ENCODE measurements at regions not wholly inside any gene's neighbourhood (a gene's known extent, or its start where the extent isn't known, plus 50 kb on each side); places are given as distances from the start of the nearest gene placed in this dataset.

DNA sequence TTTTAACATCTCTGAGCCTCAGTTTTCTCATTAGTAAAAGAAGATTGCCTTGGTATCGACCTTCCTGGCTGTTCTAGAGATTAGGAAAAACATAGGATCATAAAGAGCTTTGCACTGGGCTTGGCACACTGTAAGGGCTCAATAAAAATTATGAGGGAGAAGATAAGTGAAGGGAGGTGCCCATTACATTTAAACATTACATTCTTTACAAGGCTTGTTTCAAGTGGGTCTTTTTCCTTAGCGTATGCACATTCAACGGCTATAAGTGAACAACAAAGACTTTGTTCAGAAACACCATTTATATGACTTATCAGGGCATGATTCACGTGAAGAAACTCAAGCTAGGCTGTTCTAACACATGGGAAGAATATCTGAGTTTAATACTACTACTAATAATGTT, 351.9 kb upstream of the NPVF start:
- no peak for DNase-seq (ENCODE audit: low spot score)
- TF ChIP-seq EZH2phosphoT487 (IDR thresholded peaks at IDR 0.05; ENCODE audit: borderline replicate concordance, low read depth, low read length) = no peak
- TF ChIP-seq, protein P1, sequence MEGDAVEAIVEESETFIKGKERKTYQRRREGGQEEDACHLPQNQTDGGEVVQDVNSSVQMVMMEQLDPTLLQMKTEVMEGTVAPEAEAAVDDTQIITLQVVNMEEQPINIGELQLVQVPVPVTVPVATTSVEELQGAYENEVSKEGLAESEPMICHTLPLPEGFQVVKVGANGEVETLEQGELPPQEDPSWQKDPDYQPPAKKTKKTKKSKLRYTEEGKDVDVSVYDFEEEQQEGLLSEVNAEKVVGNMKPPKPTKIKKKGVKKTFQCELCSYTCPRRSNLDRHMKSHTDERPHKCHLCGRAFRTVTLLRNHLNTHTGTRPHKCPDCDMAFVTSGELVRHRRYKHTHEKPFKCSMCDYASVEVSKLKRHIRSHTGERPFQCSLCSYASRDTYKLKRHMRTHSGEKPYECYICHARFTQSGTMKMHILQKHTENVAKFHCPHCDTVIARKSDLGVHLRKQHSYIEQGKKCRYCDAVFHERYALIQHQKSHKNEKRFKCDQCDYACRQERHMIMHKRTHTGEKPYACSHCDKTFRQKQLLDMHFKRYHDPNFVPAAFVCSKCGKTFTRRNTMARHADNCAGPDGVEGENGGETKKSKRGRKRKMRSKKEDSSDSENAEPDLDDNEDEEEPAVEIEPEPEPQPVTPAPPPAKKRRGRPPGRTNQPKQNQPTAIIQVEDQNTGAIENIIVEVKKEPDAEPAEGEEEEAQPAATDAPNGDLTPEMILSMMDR (conservative IDR thresholded peaks at IDR 0.05; ENCODE audit: low read length) = no peak
- H3K4me3 ChIP-seq (ENCODE audit: low read depth, low read length, poor library complexity, severe bottlenecking) = no peak overlapping the region
- no peak overlapping the region for H3K27ac ChIP-seq (ENCODE audit: low read depth, low read length, poor library complexity, severe bottlenecking)
- no peaks in the 10 kb centered on the region for H3K79me2 ChIP-seq (ENCODE audit: insufficient read depth, low read depth, low read length)
- no peaks in the 10 kb centered on the region for H3K9me3 ChIP-seq (ENCODE audit: low read length)
- ChIA-PET CTCF (ENCODE audit: unreplicated experiment) (no interaction called here), POLR2A (interaction anchor here (0.8 kb wide), 1 partner anchor 33 kb away, joined by 3 read pairs; no protein-coding TSS in a partner anchor)
- no peaks in the 10 kb centered on the region for H3K4me1 ChIP-seq (ENCODE audit: insufficient read depth, low read length, poor library complexity, severe bottlenecking)
- no peaks in the 10 kb centered on the region for H4K20me1 ChIP-seq (ENCODE audit: insufficient read depth, low read length)
- no peaks in the 10 kb centered on the region for H3K9me2 ChIP-seq (ENCODE audit: insufficient read depth, low read length)
- intact Hi-C loops (cut with micrococcal nuclease; ENCODE audit: unreplicated experiment) = no loop called here
- no peak overlapping the region for H2AFZ ChIP-seq (ENCODE audit: low read length)
- no peaks in the 10 kb centered on the region for H3K36me3 ChIP-seq (ENCODE audit: insufficient read depth, low read length)
- H3K4me2 ChIP-seq (ENCODE audit: low read length) = no peak overlapping the region
- no TSS peak for BruUV-seq (replicated peaks)

DNA sequence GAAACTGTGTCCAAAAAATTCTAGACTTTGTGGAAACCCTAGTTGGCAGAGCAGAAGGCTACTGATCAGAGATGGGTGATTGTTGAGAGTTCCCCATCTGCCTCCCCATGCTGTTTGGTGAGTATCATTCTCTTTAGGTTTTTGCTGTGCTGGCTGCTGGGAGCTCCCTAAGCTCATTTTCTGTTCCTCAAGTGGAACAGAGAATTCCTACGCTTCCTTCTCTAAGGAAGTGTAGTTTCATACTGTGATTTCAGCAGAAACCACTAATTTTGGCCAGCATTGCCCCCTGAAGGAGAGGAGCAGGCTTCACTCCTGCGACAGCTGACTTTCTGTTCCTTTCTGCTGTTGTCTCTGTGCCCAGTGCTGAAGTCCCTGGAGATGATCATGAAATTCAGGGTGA, 355.3 kb upstream of the NPVF start:
- H3K9me3 ChIP-seq (ENCODE audit: low read length) = no peaks in the 10 kb centered on the region
- no peaks in the 10 kb centered on the region for H3K79me2 ChIP-seq (ENCODE audit: insufficient read depth, low read depth, low read length)
- POLR2A ChIA-PET = no interaction called here
- no peaks in the 10 kb centered on the region for H3K4me1 ChIP-seq (ENCODE audit: insufficient read depth, low read length, poor library complexity, severe bottlenecking)
- DNase-seq (ENCODE audit: low spot score) = no peak
- H3K27ac ChIP-seq (ENCODE audit: low read depth, low read length, poor library complexity, severe bottlenecking) = no peak overlapping the region
- intact Hi-C loops (cut with micrococcal nuclease; ENCODE audit: unreplicated experiment) = no loop called here
- H4K20me1 ChIP-seq (ENCODE audit: insufficient read depth, low read length) = no peaks in the 10 kb centered on the region
- no peaks in the 10 kb centered on the region for H3K36me3 ChIP-seq (ENCODE audit: insufficient read depth, low read length)
- TF ChIP-seq, protein P1 (conservative IDR thresholded peaks at IDR 0.05; ENCODE audit: low read length) = no peak
- no peak for TF ChIP-seq EZH2phosphoT487 (IDR thresholded peaks at IDR 0.05; ENCODE audit: borderline replicate concordance, low read depth, low read length)
- H3K4me2 ChIP-seq (ENCODE audit: low read length) = no peak overlapping the region
- CTCF ChIA-PET (ENCODE audit: unreplicated experiment) = no interaction called here
- no TSS peak for BruUV-seq (replicated peaks)
- no peak overlapping the region for H2AFZ ChIP-seq (ENCODE audit: low read length)
- H3K4me3 ChIP-seq (ENCODE audit: low read depth, low read length, poor library complexity, severe bottlenecking) = no peak overlapping the region
- no peaks in the 10 kb centered on the region for H3K9me2 ChIP-seq (ENCODE audit: insufficient read depth, low read length)

DNA sequence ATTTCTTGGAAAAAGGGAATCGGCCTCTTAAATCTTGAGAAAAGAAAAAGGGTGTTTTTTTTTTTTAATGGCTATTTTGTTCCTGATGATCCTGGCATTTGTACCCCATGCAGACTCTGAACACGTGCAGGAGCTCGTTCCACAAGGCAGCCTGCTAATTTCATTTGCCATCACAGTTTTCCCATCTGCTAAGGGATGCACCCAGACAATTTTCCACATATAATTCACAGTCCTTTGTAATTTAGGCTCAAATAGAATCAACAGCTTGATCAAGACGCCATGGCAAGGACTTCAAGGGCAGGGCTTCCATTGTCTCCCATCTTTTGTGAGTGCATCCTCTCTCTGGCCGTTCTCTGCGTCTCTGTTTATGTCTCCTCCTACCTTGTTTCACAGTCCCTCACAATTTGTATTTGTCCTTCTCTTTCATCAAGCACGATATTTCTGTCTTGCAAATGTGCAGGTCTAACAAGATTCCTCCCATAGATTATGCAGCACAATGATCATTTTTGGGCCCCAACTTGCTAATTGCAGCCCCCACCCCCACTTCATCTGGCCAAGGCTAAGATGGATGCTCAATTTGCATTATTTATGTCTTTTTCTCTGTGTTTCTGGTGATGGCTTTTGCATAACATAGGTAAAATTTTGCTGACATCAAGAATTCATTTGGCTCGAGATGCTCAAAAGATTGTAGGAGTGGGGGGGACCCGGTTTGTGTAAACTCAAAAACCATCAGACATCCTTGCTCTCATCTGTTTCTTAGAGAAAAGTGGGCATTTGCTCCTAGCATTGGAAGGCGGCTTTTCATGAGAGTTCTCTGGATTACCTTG, 356.0 kb upstream of the NPVF start:
- Histone ChIP-seq H3K4me1 (ENCODE audit: insufficient read depth, low read length, poor library complexity, severe bottlenecking) (no peaks in the 10 kb centered on the region), H3K9me3 (ENCODE audit: low read length) (no peaks in the 10 kb centered on the region), H3K4me3 (ENCODE audit: low read depth, low read length, poor library complexity, severe bottlenecking) (no peak overlapping the region), H4K20me1 (ENCODE audit: insufficient read depth, low read length) (no peaks in the 10 kb centered on the region), H3K36me3 (ENCODE audit: insufficient read depth, low read length) (no peaks in the 10 kb centered on the region), H3K9me2 (ENCODE audit: insufficient read depth, low read length) (no peaks in the 10 kb centered on the region), H2AFZ (ENCODE audit: low read length) (no peak overlapping the region), H3K27ac (ENCODE audit: low read depth, low read length, poor library complexity, severe bottlenecking) (no peak overlapping the region), H3K79me2 (ENCODE audit: insufficient read depth, low read depth, low read length) (no peaks in the 10 kb centered on the region), H3K4me2 (ENCODE audit: low read length) (no peak overlapping the region)
- DNase-seq (ENCODE audit: low spot score) = no peak
- ChIA-PET POLR2A (no interaction called here), CTCF (ENCODE audit: unreplicated experiment) (no interaction called here)
- intact Hi-C loops (cut with micrococcal nuclease; ENCODE audit: unreplicated experiment) = no loop called here
- no peak for TF ChIP-seq EZH2phosphoT487 (IDR thresholded peaks at IDR 0.05; ENCODE audit: borderline replicate concordance, low read depth, low read length)
- TF ChIP-seq, protein P1 (conservative IDR thresholded peaks at IDR 0.05; ENCODE audit: low read length) = no peak
- no TSS peak for BruUV-seq (replicated peaks)

All from OCI-LY7 (cell line).